ENCODE measurements at regions not wholly inside any gene's neighbourhood (a gene's known extent, or its start where the extent isn't known, plus 50 kb on each side); places are given as distances from the start of the nearest gene placed in this dataset.

- no peaks in the 10 kb centered on the region for H3K4me1 ChIP-seq (ENCODE audit: control insufficient read depth, insufficient read depth, low read length)
- H3K36me3 ChIP-seq (ENCODE audit: control insufficient read depth, insufficient read depth, low read length) = no peaks in the 10 kb centered on the region
- DNase-seq = no peak
- no peak overlapping the region for H3K4me3 ChIP-seq (ENCODE audit: low read length)
- H3K27ac ChIP-seq (ENCODE audit: low read length) = no peak overlapping the region
- peaks cover 2% of the 10 kb centered on the region for H3K27me3 ChIP-seq (ENCODE audit: control insufficient read depth, insufficient read depth, low read length)
- H3K9me3 ChIP-seq (replicated peaks; ENCODE audit: control insufficient read depth, low read depth, low read length) = peaks cover 7% of the 10 kb centered on the region
- WGBS (ENCODE audit: insufficient coverage) = 71% methylated on average over 4 of the region's 4 CpGs
Measured at GRCh38 chr1:30045304-30046090, 677.9 kb downstream of the MATN1 start.

- H3K4me1 ChIP-seq (ENCODE audit: control insufficient read depth, insufficient read depth, low read length) = no peaks in the 10 kb centered on the region
- H3K36me3 ChIP-seq (ENCODE audit: control insufficient read depth, insufficient read depth, low read length) = no peaks in the 10 kb centered on the region
- peaks cover under 1% of the 10 kb centered on the region for H3K27me3 ChIP-seq (ENCODE audit: control insufficient read depth, insufficient read depth, low read length)
- no peak overlapping the region for H3K4me3 ChIP-seq (ENCODE audit: low read length)
- no peak for DNase-seq
- 60% methylated on average over 1 of the region's 2 CpGs for WGBS (ENCODE audit: insufficient coverage)
- peaks cover 7% of the 10 kb centered on the region for H3K9me3 ChIP-seq (replicated peaks; ENCODE audit: control insufficient read depth, low read depth, low read length)
- no peak overlapping the region for H3K27ac ChIP-seq (ENCODE audit: low read length)
Measured at GRCh38 chr1:30044656-30045144, 678.7 kb downstream of the MATN1 start.

GRCh38 chr1:30043731-30044408, 679.5 kb downstream of the MATN1 start:
- H3K27me3 ChIP-seq (ENCODE audit: control insufficient read depth, insufficient read depth, low read length) = no peaks in the 10 kb centered on the region
- no peak overlapping the region for H3K27ac ChIP-seq (ENCODE audit: low read length)
- no peaks in the 10 kb centered on the region for H3K4me1 ChIP-seq (ENCODE audit: control insufficient read depth, insufficient read depth, low read length)
- peaks cover 7% of the 10 kb centered on the region for H3K9me3 ChIP-seq (replicated peaks; ENCODE audit: control insufficient read depth, low read depth, low read length)
- no peaks in the 10 kb centered on the region for H3K36me3 ChIP-seq (ENCODE audit: control insufficient read depth, insufficient read depth, low read length)
- WGBS (ENCODE audit: insufficient coverage) = 40% methylated on average over 1 of the region's 1 CpG
- H3K4me3 ChIP-seq (ENCODE audit: low read length) = no peak overlapping the region
- DNase-seq = no peak

DNA sequence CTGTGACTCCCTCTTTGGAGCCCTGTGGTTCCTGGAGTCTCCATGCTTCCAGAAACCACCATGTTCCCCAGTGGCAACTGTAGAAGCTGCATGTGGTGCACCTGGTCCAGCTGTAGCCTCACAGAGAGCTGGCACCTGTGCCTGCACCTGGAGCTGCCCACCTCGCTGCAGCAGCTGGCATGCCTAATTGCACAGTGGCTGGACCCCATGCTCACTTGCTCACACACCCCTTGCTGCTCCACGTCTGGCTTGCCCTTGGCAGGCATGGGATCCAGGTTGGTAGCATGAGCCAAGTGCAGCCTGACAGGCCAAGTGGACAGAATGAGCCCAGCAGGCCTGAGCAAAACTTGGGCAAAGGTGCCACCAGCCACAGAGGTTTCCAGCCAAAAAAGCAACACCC, 680.1 kb downstream of the MATN1 start:
- Histone ChIP-seq H3K27ac (ENCODE audit: low read length) (no peak overlapping the region), H3K4me3 (ENCODE audit: low read length) (no peak overlapping the region), H3K4me1 (ENCODE audit: control insufficient read depth, insufficient read depth, low read length) (no peaks in the 10 kb centered on the region), H3K27me3 (ENCODE audit: control insufficient read depth, insufficient read depth, low read length) (no peaks in the 10 kb centered on the region), H3K9me3 (replicated peaks; ENCODE audit: control insufficient read depth, low read depth, low read length) (peaks cover 7% of the 10 kb centered on the region), H3K36me3 (ENCODE audit: control insufficient read depth, insufficient read depth, low read length) (no peaks in the 10 kb centered on the region)
- WGBS (ENCODE audit: insufficient coverage) = 56% methylated on average over 2 of the region's 2 CpGs
- DNase-seq = no peak

GRCh38 chr1:30042438-30043147, 680.8 kb downstream of the MATN1 start:
- 80% methylated on average over 1 of the region's 2 CpGs for WGBS (ENCODE audit: insufficient coverage)
- DNase-seq = no peak
- Histone ChIP-seq H3K27me3 (ENCODE audit: control insufficient read depth, insufficient read depth, low read length) (no peaks in the 10 kb centered on the region), H3K4me1 (ENCODE audit: control insufficient read depth, insufficient read depth, low read length) (no peaks in the 10 kb centered on the region), H3K36me3 (ENCODE audit: control insufficient read depth, insufficient read depth, low read length) (no peaks in the 10 kb centered on the region), H3K27ac (ENCODE audit: low read length) (no peak overlapping the region), H3K4me3 (ENCODE audit: low read length) (no peak overlapping the region), H3K9me3 (replicated peaks; ENCODE audit: control insufficient read depth, low read depth, low read length) (peaks cover 7% of the 10 kb centered on the region)

GRCh38 chr1:30041741-30042437, 681.5 kb downstream of the MATN1 start:
- 69% methylated on average over 7 of the region's 8 CpGs for WGBS (ENCODE audit: insufficient coverage)
- Histone ChIP-seq H3K27ac (ENCODE audit: low read length) (no peak overlapping the region), H3K27me3 (ENCODE audit: control insufficient read depth, insufficient read depth, low read length) (no peaks in the 10 kb centered on the region), H3K36me3 (ENCODE audit: control insufficient read depth, insufficient read depth, low read length) (no peaks in the 10 kb centered on the region), H3K4me3 (ENCODE audit: low read length) (no peak overlapping the region), H3K9me3 (replicated peaks; ENCODE audit: control insufficient read depth, low read depth, low read length) (peaks cover 7% of the 10 kb centered on the region), H3K4me1 (ENCODE audit: control insufficient read depth, insufficient read depth, low read length) (no peaks in the 10 kb centered on the region)
- no peak for DNase-seq

GRCh38 chr1:30040081-30041019, 683.0 kb downstream of the MATN1 start:
- Histone ChIP-seq H3K4me1 (ENCODE audit: control insufficient read depth, insufficient read depth, low read length) (no peaks in the 10 kb centered on the region), H3K27me3 (ENCODE audit: control insufficient read depth, insufficient read depth, low read length) (no peaks in the 10 kb centered on the region), H3K4me3 (ENCODE audit: low read length) (no peak overlapping the region), H3K36me3 (ENCODE audit: control insufficient read depth, insufficient read depth, low read length) (no peaks in the 10 kb centered on the region), H3K9me3 (replicated peaks; ENCODE audit: control insufficient read depth, low read depth, low read length) (peaks cover 7% of the 10 kb centered on the region), H3K27ac (ENCODE audit: low read length) (no peak overlapping the region)
- WGBS (ENCODE audit: insufficient coverage) = 87% methylated on average over 4 of the region's 8 CpGs
- DNase-seq = no peak

GRCh38 chr1:30039354-30040080, 683.9 kb downstream of the MATN1 start:
- no peaks in the 10 kb centered on the region for H3K27me3 ChIP-seq (ENCODE audit: control insufficient read depth, insufficient read depth, low read length)
- peaks cover 7% of the 10 kb centered on the region for H3K9me3 ChIP-seq (replicated peaks; ENCODE audit: control insufficient read depth, low read depth, low read length)
- no peak overlapping the region for H3K4me3 ChIP-seq (ENCODE audit: low read length)
- H3K4me1 ChIP-seq (ENCODE audit: control insufficient read depth, insufficient read depth, low read length) = no peaks in the 10 kb centered on the region
- H3K27ac ChIP-seq (ENCODE audit: low read length) = no peak overlapping the region
- no peak for DNase-seq
- 83% methylated on average over 9 of the region's 10 CpGs for WGBS (ENCODE audit: insufficient coverage)
- no peaks in the 10 kb centered on the region for H3K36me3 ChIP-seq (ENCODE audit: control insufficient read depth, insufficient read depth, low read length)
